ENCODE measurements at regions not wholly inside any gene's neighbourhood (a gene's known extent, or its start where the extent isn't known, plus 50 kb on each side); places are given as distances from the start of the nearest gene placed in this dataset.

- Histone ChIP-seq H3K23ac (ENCODE audit: low read length in 2 of 2) (no peak overlapping the region), H2AK5ac (ENCODE audit: low read length, severe bottlenecking) (no peak overlapping the region), H2BK5ac (ENCODE audit: low read depth, low read length, poor library complexity, severe bottlenecking) (no peak overlapping the region), H3K79me1 (replicated peaks; ENCODE audit: low read length, poor library complexity, severe bottlenecking) (no peaks in the 10 kb centered on the region), H3K14ac (ENCODE audit: low read length in 2 of 2) (no peak overlapping the region), H4K91ac (ENCODE audit: low read length) (no peak overlapping the region), H2BK15ac (ENCODE audit: low read depth, poor library complexity, severe bottlenecking) (no peak overlapping the region), H4K8ac (ENCODE audit: low read length) (no peak overlapping the region), H3K4me2 (ENCODE audit: low read length, poor library complexity, severe bottlenecking) (no peak overlapping the region), H3K36me3 (ENCODE audit: control insufficient read depth in 1 of 2, insufficient read depth in 2 of 2, low read depth in 1 of 2, low read length in 2 of 2) (no peaks in the 10 kb centered on the region), H3K4ac (ENCODE audit: low read depth in 1 of 2, low read length in 2 of 2) (no peak overlapping the region), H3K27me3 (ENCODE audit: control insufficient read depth in 1 of 2, insufficient read depth in 1 of 2, low read length in 2 of 2) (peaks cover 0 to 6% of the 10 kb centered on the region in 2 experiments), H2BK120ac (ENCODE audit: low read depth, low read length) (no peak overlapping the region), H3K18ac (ENCODE audit: low read depth in 1 of 2, low read length in 2 of 2) (no peak overlapping the region), H3K4me3 (ENCODE audit: insufficient read depth in 1 of 2, low read depth in 1 of 2, low read length in 2 of 2) (no peak overlapping the region), H3K9ac (ENCODE audit: low read length) (no peak overlapping the region), H2AFZ (ENCODE audit: low read depth, low read length) (no peak overlapping the region), H3K4me1 (ENCODE audit: control insufficient read depth, insufficient read depth, low read depth, low read length) (no peaks in the 10 kb centered on the region), H3K9me3 (ENCODE audit: control insufficient read depth, low read length) (no peaks in the 10 kb centered on the region), H3K27ac (ENCODE audit: low read length, poor library complexity, severe bottlenecking) (no peak overlapping the region), H2BK12ac (ENCODE audit: low read length in 2 of 2) (no peak overlapping the region)
- 86% methylated on average over 4 of the region's 6 CpGs for WGBS
- DNase-seq, result no peak
Measured at GRCh38 chr10:128825626-128826025, 641.4 kb upstream of the MGMT start.

GRCh38 chr10:128833671-128834070, 633.4 kb upstream of the MGMT start:
- H3K23ac ChIP-seq (ENCODE audit: low read length in 2 of 2), result no peak overlapping the region
- WGBS, result 76% methylated on average over 5 of the region's 5 CpGs
- H2BK12ac ChIP-seq (ENCODE audit: low read length in 2 of 2), result no peak overlapping the region
- H3K36me3 ChIP-seq (ENCODE audit: control insufficient read depth in 1 of 2, insufficient read depth in 2 of 2, low read depth in 1 of 2, low read length in 2 of 2), result no peaks in the 10 kb centered on the region
- H3K79me1 ChIP-seq (replicated peaks; ENCODE audit: low read length, poor library complexity, severe bottlenecking), result no peaks in the 10 kb centered on the region
- no peak overlapping the region for H4K8ac ChIP-seq (ENCODE audit: low read length)
- H3K18ac ChIP-seq (ENCODE audit: low read depth in 1 of 2, low read length in 2 of 2), result no peak overlapping the region
- no peak overlapping the region for H2AK5ac ChIP-seq (ENCODE audit: low read length, severe bottlenecking)
- no peak overlapping the region for H2BK15ac ChIP-seq (ENCODE audit: low read depth, poor library complexity, severe bottlenecking)
- H3K27me3 ChIP-seq (ENCODE audit: control insufficient read depth in 1 of 2, insufficient read depth in 1 of 2, low read length in 2 of 2), result peaks cover 0 to 12% of the 10 kb centered on the region in 2 experiments
- H3K4ac ChIP-seq (ENCODE audit: low read depth in 1 of 2, low read length in 2 of 2), result no peak overlapping the region
- no peak overlapping the region for H3K14ac ChIP-seq (ENCODE audit: low read length in 2 of 2)
- no peak overlapping the region for H2AFZ ChIP-seq (ENCODE audit: low read depth, low read length)
- H3K9ac ChIP-seq (ENCODE audit: low read length), result no peak overlapping the region
- H2BK5ac ChIP-seq (ENCODE audit: low read depth, low read length, poor library complexity, severe bottlenecking), result no peak overlapping the region
- H3K27ac ChIP-seq (ENCODE audit: low read length, poor library complexity, severe bottlenecking), result no peak overlapping the region
- DNase-seq, result no peak
- no peak overlapping the region for H3K4me2 ChIP-seq (ENCODE audit: low read length, poor library complexity, severe bottlenecking)
- no peak overlapping the region for H4K91ac ChIP-seq (ENCODE audit: low read length)
- H3K4me1 ChIP-seq (ENCODE audit: control insufficient read depth, insufficient read depth, low read depth, low read length), result no peaks in the 10 kb centered on the region
- no peaks in the 10 kb centered on the region for H3K9me3 ChIP-seq (ENCODE audit: control insufficient read depth, low read length)
- H3K4me3 ChIP-seq (ENCODE audit: insufficient read depth in 1 of 2, low read depth in 1 of 2, low read length in 2 of 2), result no peak overlapping the region
- H2BK120ac ChIP-seq (ENCODE audit: low read depth, low read length), result no peak overlapping the region

DNA sequence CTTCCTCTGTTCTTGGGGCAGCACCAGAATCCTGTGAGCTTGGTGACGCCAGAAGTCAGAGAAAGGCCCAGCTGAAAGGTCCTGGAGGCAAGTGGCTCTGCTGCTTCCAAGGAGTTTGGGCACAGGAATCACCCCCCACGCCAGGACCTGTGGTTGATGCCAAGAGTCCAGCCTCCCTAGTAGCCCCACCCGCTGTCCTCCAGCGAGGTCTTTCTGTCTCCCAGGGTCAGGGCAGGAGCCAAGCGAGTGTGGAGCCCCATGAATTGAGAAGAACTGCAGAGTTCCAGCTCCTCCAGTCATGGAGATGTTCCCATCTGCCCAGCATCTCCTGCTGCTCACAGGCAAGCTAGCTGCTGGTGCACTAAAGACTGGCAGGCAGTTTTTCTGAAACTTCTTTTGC, 631.7 kb upstream of the MGMT start:
- Histone ChIP-seq H3K79me1 (replicated peaks; ENCODE audit: low read length, poor library complexity, severe bottlenecking) (no peaks in the 10 kb centered on the region), H3K27me3 (ENCODE audit: control insufficient read depth in 1 of 2, insufficient read depth in 1 of 2, low read length in 2 of 2) (peaks cover 0 to 12% of the 10 kb centered on the region in 2 experiments), H4K8ac (ENCODE audit: low read length) (no peak overlapping the region), H2BK120ac (ENCODE audit: low read depth, low read length) (no peak overlapping the region), H3K4ac (ENCODE audit: low read depth in 1 of 2, low read length in 2 of 2) (no peak overlapping the region), H3K36me3 (ENCODE audit: control insufficient read depth in 1 of 2, insufficient read depth in 2 of 2, low read depth in 1 of 2, low read length in 2 of 2) (no peaks in the 10 kb centered on the region), H3K23ac (ENCODE audit: low read length in 2 of 2) (no peak overlapping the region), H2BK15ac (ENCODE audit: low read depth, poor library complexity, severe bottlenecking) (no peak overlapping the region), H3K9me3 (ENCODE audit: control insufficient read depth, low read length) (no peaks in the 10 kb centered on the region), H2AK5ac (ENCODE audit: low read length, severe bottlenecking) (no peak overlapping the region), H3K9ac (ENCODE audit: low read length) (no peak overlapping the region), H3K4me3 (ENCODE audit: insufficient read depth in 1 of 2, low read depth in 1 of 2, low read length in 2 of 2) (no peak overlapping the region), H3K18ac (ENCODE audit: low read depth in 1 of 2, low read length in 2 of 2) (no peak overlapping the region), H4K91ac (ENCODE audit: low read length) (no peak overlapping the region), H2BK5ac (ENCODE audit: low read depth, low read length, poor library complexity, severe bottlenecking) (no peak overlapping the region), H2BK12ac (ENCODE audit: low read length in 2 of 2) (no peak overlapping the region), H2AFZ (ENCODE audit: low read depth, low read length) (no peak overlapping the region), H3K4me2 (ENCODE audit: low read length, poor library complexity, severe bottlenecking) (no peak overlapping the region), H3K4me1 (ENCODE audit: control insufficient read depth, insufficient read depth, low read depth, low read length) (no peaks in the 10 kb centered on the region), H3K14ac (ENCODE audit: low read length in 2 of 2) (no peak overlapping the region), H3K27ac (ENCODE audit: low read length, poor library complexity, severe bottlenecking) (no peak overlapping the region)
- WGBS, result 70% methylated on average over 5 of the region's 5 CpGs
- DNase-seq, result no peak

- H3K18ac ChIP-seq (ENCODE audit: low read depth in 1 of 2, low read length in 2 of 2), result no peak overlapping the region
Measured at GRCh38 chr10:128837478-128837877, 629.6 kb upstream of the MGMT start.

More at GRCh38 chr10:128837478-128837877, 629.6 kb upstream of the MGMT start:
- H2BK5ac ChIP-seq (ENCODE audit: low read depth, low read length, poor library complexity, severe bottlenecking), result no peak overlapping the region
- no peak overlapping the region for H3K4ac ChIP-seq (ENCODE audit: low read depth in 1 of 2, low read length in 2 of 2)
- H4K91ac ChIP-seq (ENCODE audit: low read length), result no peak overlapping the region
- no peak overlapping the region for H2AFZ ChIP-seq (ENCODE audit: low read depth, low read length)
- H3K14ac ChIP-seq (ENCODE audit: low read length in 2 of 2), result no peak overlapping the region
- no peaks in the 10 kb centered on the region for H3K9me3 ChIP-seq (ENCODE audit: control insufficient read depth, low read length)
- no peak overlapping the region for H2BK120ac ChIP-seq (ENCODE audit: low read depth, low read length)
- no peak overlapping the region for H3K4me3 ChIP-seq (ENCODE audit: insufficient read depth in 1 of 2, low read depth in 1 of 2, low read length in 2 of 2)
- H3K27ac ChIP-seq (ENCODE audit: low read length, poor library complexity, severe bottlenecking), result no peak overlapping the region
- H3K79me1 ChIP-seq (replicated peaks; ENCODE audit: low read length, poor library complexity, severe bottlenecking), result no peaks in the 10 kb centered on the region
- peaks cover 0 to 12% of the 10 kb centered on the region in 2 experiments for H3K27me3 ChIP-seq (ENCODE audit: control insufficient read depth in 1 of 2, insufficient read depth in 1 of 2, low read length in 2 of 2)
- WGBS, result 80% methylated on average over 1 of the region's 2 CpGs
- no peak for DNase-seq
- no peak overlapping the region for H2BK15ac ChIP-seq (ENCODE audit: low read depth, poor library complexity, severe bottlenecking)
- no peak overlapping the region for H3K9ac ChIP-seq (ENCODE audit: low read length)
- no peak overlapping the region for H3K4me2 ChIP-seq (ENCODE audit: low read length, poor library complexity, severe bottlenecking)
- no peak overlapping the region for H2AK5ac ChIP-seq (ENCODE audit: low read length, severe bottlenecking)
- H4K8ac ChIP-seq (ENCODE audit: low read length), result no peak overlapping the region
- H3K36me3 ChIP-seq (ENCODE audit: control insufficient read depth in 1 of 2, insufficient read depth in 2 of 2, low read depth in 1 of 2, low read length in 2 of 2), result no peaks in the 10 kb centered on the region
- H3K23ac ChIP-seq (ENCODE audit: low read length in 2 of 2), result no peak overlapping the region
- H3K4me1 ChIP-seq (ENCODE audit: control insufficient read depth, insufficient read depth, low read depth, low read length), result no peaks in the 10 kb centered on the region
- H2BK12ac ChIP-seq (ENCODE audit: low read length in 2 of 2), result no peak overlapping the region

Data from mesenchymal stem cell (in vitro differentiated cells and primary cell).